Ovary (tissue), 7 donors: ENCODE measurements at regions not wholly inside any gene's neighbourhood (a gene's known extent, or its start where the extent isn't known, plus 50 kb on each side); places are given as distances from the start of the nearest gene placed in this dataset.
"Not testable (repeated sequence)": the region's sequence is repeated elsewhere in the genome, so short reads cannot be mapped to it uniquely, and the experiment has no call there.

Experiments used
- DNase-seq, 5 donors: peaks; one replicate each; pipeline ENCODE4 v3.0.0-alpha.2; 2019 to 2020
- H3K27ac ChIP-seq, 2 donors: fragments of 200-600 bp; one replicate each; pipeline versions ENCODE4 v1.5.1 to v1.8.0; 2019 to 2022
- H3K27me3 ChIP-seq: fragments of 200-600 bp; one replicate; pipeline ENCODE4 v1.8.0; 2022
- H3K36me3 ChIP-seq: fragments of 200-600 bp; sonication (generic); one replicate; pipeline ENCODE4 v1.5.1; 2019
- H3K4me1 ChIP-seq: one replicate; pipeline ENCODE4 v1.8.1; 2013; ENCODE audit warnings: mild to moderate bottlenecking, moderate library complexity; ENCODE audit not compliant: insufficient read depth
- H3K4me3 ChIP-seq: fragments of 200-600 bp; sonication (generic); one replicate; pipeline ENCODE4 v1.5.1; 2017
- H3K9me3 ChIP-seq, 2 donors: fragments of 200-600 bp in 1 of 2; sonication (generic) in 1 of 2; one replicate each; pipeline versions ENCODE4 v1.5.1 to v1.8.1; 2013 to 2019; ENCODE audit warnings: mild to moderate bottlenecking in 1 of 2, moderate library complexity in 1 of 2
- CTCF ChIP-seq, 3 donors: fragments of 450-650 bp in 2 of 3; fragments of 200-600 bp in 1 of 3; IDR thresholded peaks; one replicate each; pipeline versions ENCODE4 v1.5.1 to v1.8.0; 2016 to 2022; ENCODE audit warnings: antibody characterized with exemption in 3 of 3, mild to moderate bottlenecking in 1 of 3
- EP300 ChIP-seq: sonication (generic); formaldehyde crosslinking; IDR thresholded peaks from one replicate; pipeline ENCODE4 v1.6.1; 2017; ENCODE audit warnings: antibody characterized with exemption
- POLR2A ChIP-seq: fragments of 450-650 bp; IDR thresholded peaks from one replicate; pipeline ENCODE4 v1.6.1; 2017; ENCODE audit warnings: antibody characterized with exemption, mild to moderate bottlenecking, moderate library complexity
- whole genome bisulfite sequencing, 3 donors: extraction: QIAGEN DNeasy Blood & Tissue Kit in 1 of 3; methylation state at CpG; one replicate each; pipeline versions ENCODE4 v1.1.5 to v1.1.7; 2013 to 2017; 5-methylcytosine and 5-hydroxymethylcytosine counted together
- intact Hi-C, 4 donors: fragments of 100-400 bp; cut with DNase I; formaldehyde crosslinking; loops; one replicate each; pipeline versions ENCODE4 v1.11.0 to v1.15.1; 2022 to 2023
- donor health status: DM: no; HTN: no; CAD: no; lungs with moderate emphysema.
- donor health status: DM: no; HTN: no; CAD: no.
- donor health status: Bipolar disorder and iron deficiency.
- donor health status: DM: no; HTN: no; CAD: no.
- donor health status: DM: yes; HTN: yes; CAD: no.

- Histone ChIP-seq H3K36me3 (no peaks in the 10 kb centered on the region), H3K27me3 (no peaks in the 10 kb centered on the region), H3K4me1 (peaks cover 3% of the 10 kb centered on the region), H3K4me3 (no peak overlapping the region), H3K9me3 (no peaks in the 10 kb centered on the region), H3K27ac (no peak overlapping the region)
- intact Hi-C loops, result no loop called here
- no peak for DNase-seq
- no peak for TF ChIP-seq POLR2A
- no peak for TF ChIP-seq EP300
- no peak for TF ChIP-seq CTCF (IDR thresholded peaks at IDR 0.05)
- 74 to 79% (median 78%) methylated on average over 3 of the region's 3 CpGs for WGBS, 3 donors
These were observed 167.4 kb upstream of the NFIA start for GRCh38 chr1:60914982-60915381.

- H3K4me3 ChIP-seq, H3K9me3 ChIP-seq, H3K27me3 ChIP-seq, intact Hi-C loops, H3K36me3 ChIP-seq, H3K4me1 ChIP-seq, H3K27ac ChIP-seq, DNase-seq: not testable (repeated sequence)
- WGBS, 3 donors, result 59 to 70% (median 59%) methylated on average over 2 of the region's 2 CpGs
These were observed 168.7 kb upstream of the NFIA start for GRCh38 chr1:60913708-60914107.

DNA sequence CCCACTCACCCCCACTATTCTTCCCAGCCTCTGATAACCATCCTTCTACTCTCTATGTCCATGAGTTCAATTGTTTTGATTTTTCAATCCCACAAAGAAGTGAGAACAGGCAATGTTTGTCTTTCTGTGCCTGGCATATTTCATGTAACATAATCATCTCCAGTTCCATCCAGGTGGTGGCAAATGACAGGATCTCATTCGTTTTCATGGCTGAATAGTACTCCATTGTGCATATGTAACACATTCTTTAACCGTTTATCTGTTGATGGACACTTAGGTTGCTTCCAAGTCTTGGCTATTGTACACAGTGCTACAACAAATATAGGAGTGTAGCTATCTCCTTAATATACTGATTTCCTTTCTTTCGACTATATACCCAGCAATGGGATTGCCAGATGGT, 169.3 kb upstream of the NFIA start:
- intact Hi-C loops, result no loop called here
- peaks cover 3% of the 10 kb centered on the region for H3K4me1 ChIP-seq
- H3K36me3 ChIP-seq, result no peaks in the 10 kb centered on the region
- TF ChIP-seq POLR2A (no peak), EP300 (no peak), CTCF (IDR thresholded peaks at IDR 0.05) (no peak)
- 83 to 88% (median 87%) methylated on average over 3 of the region's 3 CpGs for WGBS, 3 donors
- H3K9me3 ChIP-seq, result no peaks in the 10 kb centered on the region
- H3K27me3 ChIP-seq, result no peaks in the 10 kb centered on the region
- H3K4me3 ChIP-seq, result no peak overlapping the region
- DNase-seq, result no peak
- H3K27ac ChIP-seq, result no peak overlapping the region

- Histone ChIP-seq H3K4me3 (no peak overlapping the region), H3K36me3 (no peaks in the 10 kb centered on the region), H3K4me1 (peaks cover 3% of the 10 kb centered on the region), H3K27me3 (no peaks in the 10 kb centered on the region), H3K27ac (no peak overlapping the region), H3K9me3 (no peaks in the 10 kb centered on the region)
- 54 to 61% (median 61%) methylated on average over 9 of the region's 9 CpGs for WGBS, 3 donors
- no peak for DNase-seq
- TF ChIP-seq POLR2A (no peak), EP300 (no peak), CTCF (IDR thresholded peaks at IDR 0.05) (no peak)
- intact Hi-C loops, result no loop called here
These were observed 170.2 kb upstream of the NFIA start for GRCh38 chr1:60911966-60912697.

DNA sequence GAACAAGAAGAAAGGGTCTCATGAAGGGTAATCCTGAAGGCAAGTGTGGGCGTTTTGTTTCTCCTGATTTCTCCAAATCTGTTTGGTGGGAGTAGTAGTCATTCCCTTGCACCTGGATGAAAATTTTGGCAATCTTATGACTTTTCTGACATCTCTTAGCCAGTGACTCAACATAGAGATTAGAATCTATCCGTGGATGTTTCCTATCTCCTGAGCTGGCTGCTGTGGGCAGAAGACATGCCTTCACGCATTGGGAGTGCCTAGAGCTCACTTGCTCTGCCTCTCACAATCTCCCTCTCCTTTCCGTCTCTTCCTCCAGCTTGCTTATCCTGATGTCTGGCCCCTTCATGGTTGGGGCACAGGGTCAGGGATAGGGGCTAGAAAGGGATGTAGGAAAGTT, 174.2 kb upstream of the NFIA start:
- Histone ChIP-seq H3K9me3 (no peaks in the 10 kb centered on the region), H3K4me1 (peaks cover 3% of the 10 kb centered on the region), H3K36me3 (no peaks in the 10 kb centered on the region), H3K27ac (no peak overlapping the region), H3K27me3 (no peaks in the 10 kb centered on the region), H3K4me3 (no peak overlapping the region)
- no peak for DNase-seq
- TF ChIP-seq EP300, result no peak
- TF ChIP-seq CTCF (IDR thresholded peaks at IDR 0.05), result no peak
- no peak for TF ChIP-seq POLR2A
- WGBS, 3 donors, result 69 to 76% (median 75%) methylated on average over 4 of the region's 4 CpGs
- intact Hi-C loops, result no loop called here
